DOHH2 (cell line): ENCODE measurements at regions not wholly inside any gene's neighbourhood (a gene's known extent, or its start where the extent isn't known, plus 50 kb on each side); places are given as distances from the start of the nearest gene placed in this dataset.

Source experiments
- H3F3A ChIP-seq: fragments of 200-600 bp; sonication (generic), shearing (Covaris generic); 2 replicates; pipeline ENCODE4 v1.6.0; 2016; ENCODE audit warnings: antibody characterized with exemption, mild to moderate bottlenecking; ENCODE audit not compliant: control insufficient read depth, insufficient read depth
- H3K27ac ChIP-seq: fragments of 200-600 bp; sonication (generic); 2 replicates; pipeline ENCODE4 v1.5.1; 2014; ENCODE audit warnings: low read depth, mild to moderate bottlenecking, low read length, moderate library complexity
- H3K27me3 ChIP-seq: fragments of 200-600 bp; sonication (generic); 2 replicates; pipeline ENCODE4 v1.6.1; 2014; ENCODE audit warnings: mild to moderate bottlenecking, low read length, mixed read lengths; ENCODE audit not compliant: control insufficient read depth
- H3K36me3 ChIP-seq: fragments of 200-600 bp; sonication (generic); 2 replicates; pipeline ENCODE4 v1.6.1; 2014; ENCODE audit warnings: mild to moderate bottlenecking, low read length, moderate library complexity, mixed read lengths; ENCODE audit not compliant: control insufficient read depth
- H3K4me1 ChIP-seq: fragments of 200-600 bp; sonication (generic); 2 replicates; pipeline ENCODE4 v1.6.1; 2014; ENCODE audit warnings: mild to moderate bottlenecking, low read length, mixed read lengths; ENCODE audit not compliant: control insufficient read depth
- H3K4me2 ChIP-seq: fragments of 200-600 bp; sonication (generic); 2 replicates; pipeline ENCODE4 v1.6.0; 2014; ENCODE audit warnings: mild to moderate bottlenecking, low read length, moderate library complexity
- H3K4me3 ChIP-seq: fragments of 200-600 bp; sonication (generic); 2 replicates; pipeline ENCODE4 v1.5.1; 2014; ENCODE audit warnings: mild to moderate bottlenecking, low read length, mixed read lengths
- H3K79me2 ChIP-seq: fragments of 200-600 bp; sonication (generic); 2 replicates; pipeline ENCODE4 v1.6.1; 2014; ENCODE audit warnings: mild to moderate bottlenecking, low read length, mixed read lengths; ENCODE audit not compliant: control insufficient read depth
- H3K9me2 ChIP-seq: fragments of 200-600 bp; sonication (generic); replicated peaks from 2 replicates; pipeline ENCODE4 v1.6.1; 2014; ENCODE audit warnings: mild to moderate bottlenecking, low read length, mixed read lengths; ENCODE audit not compliant: control insufficient read depth
- H3K9me3 ChIP-seq: fragments of 200-600 bp; sonication (generic); 2 replicates; pipeline ENCODE4 v1.6.1; 2014; ENCODE audit warnings: antibody characterized with exemption, low read length, mixed read lengths; ENCODE audit not compliant: control insufficient read depth, insufficient read depth
- H4K20me1 ChIP-seq: fragments of 200-600 bp; sonication (generic); 2 replicates; pipeline ENCODE4 v1.6.0; 2014; ENCODE audit warnings: low read depth, mild to moderate bottlenecking, antibody characterized with exemption, low read length, moderate library complexity; ENCODE audit not compliant: control insufficient read depth, insufficient read depth
- CTCF ChIP-seq: fragments of 200-600 bp; sonication (generic); IDR thresholded peaks from one replicate; pipeline ENCODE4 v1.5.1; 2014; ENCODE audit warnings: antibody characterized with exemption, mild to moderate bottlenecking, low read depth, low read length; ENCODE audit not compliant: poor library complexity, severe bottlenecking
- EZH2phosphoT487 ChIP-seq: fragments of 200-600 bp; sonication (generic); IDR thresholded peaks from 2 replicates; pipeline ENCODE4 v1.6.1; 2017; ENCODE audit warnings: borderline replicate concordance, mild to moderate bottlenecking, antibody characterized with exemption, low read length, moderate library complexity, mixed read lengths

GRCh38 chr6:147829835-147830234 lies 321.3 kb downstream of the SAMD5 start:
- no peaks in the 10 kb centered on the region for H3K4me1 ChIP-seq
- no peaks in the 10 kb centered on the region for H3K79me2 ChIP-seq
- no peaks in the 10 kb centered on the region for H3K9me3 ChIP-seq
- no peak overlapping the region for H3K27ac ChIP-seq
- H3K27me3 ChIP-seq = no peaks in the 10 kb centered on the region
- no peak for TF ChIP-seq EZH2phosphoT487
- no peak for TF ChIP-seq CTCF
- H3K9me2 ChIP-seq = no peaks in the 10 kb centered on the region
- H3K4me3 ChIP-seq = no peak overlapping the region
- no peaks in the 10 kb centered on the region for H3F3A ChIP-seq
- no peaks in the 10 kb centered on the region for H3K36me3 ChIP-seq
- no peaks in the 10 kb centered on the region for H4K20me1 ChIP-seq
- H3K4me2 ChIP-seq = no peak overlapping the region

- no peak overlapping the region for H3K4me3 ChIP-seq
- no peaks in the 10 kb centered on the region for H3K9me2 ChIP-seq
- H3F3A ChIP-seq = no peaks in the 10 kb centered on the region
- no peaks in the 10 kb centered on the region for H3K4me1 ChIP-seq
- H3K27me3 ChIP-seq = no peaks in the 10 kb centered on the region
- H3K36me3 ChIP-seq = no peaks in the 10 kb centered on the region
- H3K27ac ChIP-seq = no peak overlapping the region
- no peak for TF ChIP-seq EZH2phosphoT487
- TF ChIP-seq CTCF = no peak
- H3K9me3 ChIP-seq = no peaks in the 10 kb centered on the region
- H3K79me2 ChIP-seq = no peaks in the 10 kb centered on the region
- H4K20me1 ChIP-seq = no peaks in the 10 kb centered on the region
- H3K4me2 ChIP-seq = no peak overlapping the region
These were observed 322.9 kb downstream of the SAMD5 start for GRCh38 chr6:147831356-147831755.

- no peaks in the 10 kb centered on the region for H3F3A ChIP-seq
- no peaks in the 10 kb centered on the region for H3K9me3 ChIP-seq
- H3K4me1 ChIP-seq = no peaks in the 10 kb centered on the region
- H3K27me3 ChIP-seq = no peaks in the 10 kb centered on the region
- H3K4me2 ChIP-seq = no peak overlapping the region
- H3K36me3 ChIP-seq = no peaks in the 10 kb centered on the region
- H3K4me3 ChIP-seq = no peak overlapping the region
- TF ChIP-seq CTCF (no peak), EZH2phosphoT487 (no peak)
- H3K79me2 ChIP-seq = no peaks in the 10 kb centered on the region
- H3K9me2 ChIP-seq = no peaks in the 10 kb centered on the region
- H4K20me1 ChIP-seq = no peaks in the 10 kb centered on the region
- no peak overlapping the region for H3K27ac ChIP-seq
These were observed 325.1 kb downstream of the SAMD5 start for GRCh38 chr6:147833607-147834006.
